ENCODE measurements at regions not wholly inside any gene's neighbourhood (a gene's known extent, or its start where the extent isn't known, plus 50 kb on each side); places are given as distances from the start of the nearest gene placed in this dataset.

- FAIRE-seq = no peak
- no peak overlapping the region for H3K4me2 ChIP-seq
Observed at GRCh38 chr5:45105491-45105994, 296.8 kb downstream of the MRPS30 start.

GRCh38 chr5:45109062-45109461 lies 300.3 kb downstream of the MRPS30 start:
- Histone ChIP-seq H3K4me3 (no peak overlapping the region), H3K4me1 (no peaks in the 10 kb centered on the region), H3K4me2 (no peak overlapping the region), H3K27ac (no peak overlapping the region), H3K9me3 (no peaks in the 10 kb centered on the region)
- ATAC-seq = no peak
- ChIA-PET CTCF (no interaction called here), POLR2A (no interaction called here)
- no peak for DNase-seq (ENCODE audit: low read depth in 1 of 2, low spot score in 1 of 2)
- FAIRE-seq = no peak
- no peak for TF ChIP-seq MAX (IDR thresholded peaks at IDR 0.05)
- TF ChIP-seq FOSL2 (IDR thresholded peaks at IDR 0.05) = no peak
- no peak for TF ChIP-seq FOSL2 (CRISPR knock-in tag; IDR thresholded peaks at IDR 0.05)
- no peak for TF ChIP-seq ESRRA (IDR thresholded peaks at IDR 0.05; ENCODE audit: borderline replicate concordance, low read length)
- no peak for TF ChIP-seq ZSCAN20 (CRISPR knock-in tag; IDR thresholded peaks at IDR 0.05)
- no peak for TF ChIP-seq USF2 (IDR thresholded peaks at IDR 0.05)
- TF ChIP-seq POLR2AphosphoS2 (conservative IDR thresholded peaks at IDR 0.05; ENCODE audit: low read length) = no peak
- TF ChIP-seq KDM1A (IDR thresholded peaks at IDR 0.05; ENCODE audit: low read depth) = no peak
- no peak for TF ChIP-seq HDAC2 (IDR thresholded peaks at IDR 0.05)
- TF ChIP-seq EHMT2 (IDR thresholded peaks at IDR 0.05; ENCODE audit: low read depth) = no peak
- no peak for TF ChIP-seq SMC3 (IDR thresholded peaks at IDR 0.05)
- no peak for TF ChIP-seq CBX2 (IDR thresholded peaks at IDR 0.05; ENCODE audit: borderline replicate concordance, low read depth)
- TF ChIP-seq ZC3H11A (IDR thresholded peaks at IDR 0.05) = no peak
- TF ChIP-seq PBX3 (IDR thresholded peaks at IDR 0.05) = no peak
- TF ChIP-seq RAD21 (conservative IDR thresholded peaks at IDR 0.05 in 1 of 2, IDR thresholded peaks at IDR 0.05 in 1 of 2) = no peak
- no peak for TF ChIP-seq FOSB (CRISPR knock-in tag; IDR thresholded peaks at IDR 0.05)
- no peak for TF ChIP-seq ELK1 (IDR thresholded peaks at IDR 0.05; ENCODE audit: low read depth, low read length)
- no peak for TF ChIP-seq GATA3 (IDR thresholded peaks at IDR 0.05; ENCODE audit: borderline replicate concordance)
- WGBS (ENCODE audit: missing lambda C conversion rate) = 0% methylated on average over 1 of the region's 1 CpG

More at GRCh38 chr5:45105491-45105994, 296.8 kb downstream of the MRPS30 start:
- DNase-seq (ENCODE audit: low read depth in 1 of 2, low spot score in 1 of 2) = no peak
- H3K4me1 ChIP-seq = no peaks in the 10 kb centered on the region
- CTCF ChIA-PET = interaction anchor here (0.7 to 1.3 kb wide), 2 partner anchors 13 to 30 kb away, joined by 3 read pairs; no protein-coding TSS in a partner anchor
- H3K4me3 ChIP-seq = no peak overlapping the region
- no peaks in the 10 kb centered on the region for H3K9me3 ChIP-seq
- H3K27ac ChIP-seq = no peak overlapping the region
- POLR2A ChIA-PET = no interaction called here
- TF ChIP-seq POLR2A (IDR thresholded peaks at IDR 0.05; ENCODE audit: low read length) (no peak), HOXB5 (CRISPR knock-in tag; IDR thresholded peaks at IDR 0.05) (no peak), MAZ (IDR thresholded peaks at IDR 0.05; ENCODE audit: borderline replicate concordance, low read depth, low read length) (no peak), TP53 (CRISPR knock-in tag; IDR thresholded peaks at IDR 0.05) (no peak), SMC3 (IDR thresholded peaks at IDR 0.05) (no peak), USF2 (IDR thresholded peaks at IDR 0.05) (no peak), NFE2L2 (conservative IDR thresholded peaks at IDR 0.05; ENCODE audit: low read length) (no peak), ATOH8 (CRISPR knock-in tag; IDR thresholded peaks at IDR 0.05; ENCODE audit: low read depth) (no peak), GATA3 (IDR thresholded peaks at IDR 0.05; ENCODE audit: borderline replicate concordance) (no peak), EHMT2 (IDR thresholded peaks at IDR 0.05; ENCODE audit: low read depth) (no peak), HMGXB4 (CRISPR knock-in tag; IDR thresholded peaks at IDR 0.05; ENCODE audit: borderline replicate concordance) (no peak), CBX8 (IDR thresholded peaks at IDR 0.05) (no peak), HOXB13 (CRISPR knock-in tag; IDR thresholded peaks at IDR 0.05; ENCODE audit: low read depth) (no peak), HEYL (CRISPR knock-in tag; IDR thresholded peaks at IDR 0.05) (no peak), MAX (IDR thresholded peaks at IDR 0.05) (no peak), ZSCAN20 (CRISPR knock-in tag; IDR thresholded peaks at IDR 0.05) (no peak), RARB (CRISPR knock-in tag; IDR thresholded peaks at IDR 0.05) (no peak), HOXA7 (CRISPR knock-in tag; IDR thresholded peaks at IDR 0.05) (no peak)
- ATAC-seq = no peak
- WGBS (ENCODE audit: missing lambda C conversion rate) = 0% methylated on average over 1 of the region's 1 CpG
